Ovary (tissue), 3 donors: ENCODE measurements at regions not wholly inside any gene's neighbourhood (a gene's known extent, or its start where the extent isn't known, plus 50 kb on each side); places are given as distances from the start of the nearest gene placed in this dataset.

Source experiments
- CTCF ChIP-seq, 3 donors: fragments of 450-650 bp in 2 of 3; fragments of 200-600 bp in 1 of 3; IDR thresholded peaks; one replicate each; pipeline versions ENCODE4 v1.5.1 to v1.8.0; 2016 to 2022; ENCODE audit warnings: antibody characterized with exemption in 3 of 3, mild to moderate bottlenecking in 1 of 3
- EP300 ChIP-seq: sonication (generic); formaldehyde crosslinking; IDR thresholded peaks from one replicate; pipeline ENCODE4 v1.6.1; 2017; ENCODE audit warnings: antibody characterized with exemption
- POLR2A ChIP-seq: fragments of 450-650 bp; IDR thresholded peaks from one replicate; pipeline ENCODE4 v1.6.1; 2017; ENCODE audit warnings: antibody characterized with exemption, mild to moderate bottlenecking, moderate library complexity
- donor health status: DM: no; HTN: no; CAD: no.

GRCh38 chr2:198706476-198707082 lies 751.2 kb downstream of the SATB2 start:
- no peak for TF ChIP-seq EP300
- TF ChIP-seq CTCF (IDR thresholded peaks at IDR 0.05), result no peak
- no peak for TF ChIP-seq POLR2A
